ENCODE measurements at regions not wholly inside any gene's neighbourhood (a gene's known extent, or its start where the extent isn't known, plus 50 kb on each side); places are given as distances from the start of the nearest gene placed in this dataset.

GRCh38 chr4:112896609-112897190, 152.8 kb upstream of the ANK2 start:
- TF ChIP-seq POLR2AphosphoS5 (IDR thresholded peaks at IDR 0.05; ENCODE audit: low read depth, low read length), result no peak
- TF ChIP-seq TAF1 (IDR thresholded peaks at IDR 0.05; ENCODE audit: borderline replicate concordance, insufficient read depth, low read length), result no peak
- no peak for TF ChIP-seq SIN3A (IDR thresholded peaks at IDR 0.05; ENCODE audit: borderline replicate concordance, insufficient read depth, low read length)
- TF ChIP-seq FOXP2 (optimal IDR thresholded peaks at IDR 0.05; ENCODE audit: borderline replicate concordance, extremely low read depth, extremely low read length, insufficient read depth), result no peak
- TF ChIP-seq REST (IDR thresholded peaks at IDR 0.05; ENCODE audit: insufficient read depth in 1 of 2, low read depth in 2 of 2, low read length in 2 of 2), result no peak

GRCh38 chr4:112897543-112897942, 151.9 kb upstream of the ANK2 start:
- TF ChIP-seq REST (IDR thresholded peaks at IDR 0.05; ENCODE audit: insufficient read depth in 1 of 2, low read depth in 2 of 2, low read length in 2 of 2) (no peak), FOXP2 (optimal IDR thresholded peaks at IDR 0.05; ENCODE audit: borderline replicate concordance, extremely low read depth, extremely low read length, insufficient read depth) (no peak), SIN3A (IDR thresholded peaks at IDR 0.05; ENCODE audit: borderline replicate concordance, insufficient read depth, low read length) (no peak), POLR2AphosphoS5 (IDR thresholded peaks at IDR 0.05; ENCODE audit: low read depth, low read length) (no peak), TAF1 (IDR thresholded peaks at IDR 0.05; ENCODE audit: borderline replicate concordance, insufficient read depth, low read length) (no peak)

- TF ChIP-seq SIN3A (IDR thresholded peaks at IDR 0.05; ENCODE audit: borderline replicate concordance, insufficient read depth, low read length) (no peak), REST (IDR thresholded peaks at IDR 0.05; ENCODE audit: insufficient read depth in 1 of 2, low read depth in 2 of 2, low read length in 2 of 2) (no peak), FOXP2 (optimal IDR thresholded peaks at IDR 0.05; ENCODE audit: borderline replicate concordance, extremely low read depth, extremely low read length, insufficient read depth) (no peak), POLR2AphosphoS5 (IDR thresholded peaks at IDR 0.05; ENCODE audit: low read depth, low read length) (no peak), TAF1 (IDR thresholded peaks at IDR 0.05; ENCODE audit: borderline replicate concordance, insufficient read depth, low read length) (no peak)
Observed at GRCh38 chr4:112898357-112899141, 150.9 kb upstream of the ANK2 start.

GRCh38 chr4:112900416-112900815, 149.0 kb upstream of the ANK2 start:
- TF ChIP-seq POLR2AphosphoS5 (IDR thresholded peaks at IDR 0.05; ENCODE audit: low read depth, low read length) (no peak), FOXP2 (optimal IDR thresholded peaks at IDR 0.05; ENCODE audit: borderline replicate concordance, extremely low read depth, extremely low read length, insufficient read depth) (no peak), SIN3A (IDR thresholded peaks at IDR 0.05; ENCODE audit: borderline replicate concordance, insufficient read depth, low read length) (no peak), REST (IDR thresholded peaks at IDR 0.05; ENCODE audit: insufficient read depth in 1 of 2, low read depth in 2 of 2, low read length in 2 of 2) (no peak), TAF1 (IDR thresholded peaks at IDR 0.05; ENCODE audit: borderline replicate concordance, insufficient read depth, low read length) (no peak)

Measured in PFSK-1 (cell line).